WERI-Rb-1 (cell line): ENCODE measurements at regions not wholly inside any gene's neighbourhood (a gene's known extent, or its start where the extent isn't known, plus 50 kb on each side); places are given as distances from the start of the nearest gene placed in this dataset.

Experiments used
- DNase-seq: peaks from one replicate; pipeline ENCODE4 v3.0.0-alpha.2; 2020
- H3K27ac ChIP-seq: fragments of 250-450 bp; sonication (Bioruptor Pico); 2 replicates; pipeline ENCODE4 v1.5.1; 2020; ENCODE audit warnings: mild to moderate bottlenecking, moderate library complexity
- H3K27me3 ChIP-seq: fragments of 250-450 bp; sonication (Bioruptor Pico); 2 replicates; pipeline ENCODE4 v1.5.1; 2021; ENCODE audit warnings: mild to moderate bottlenecking, low read depth, moderate library complexity; ENCODE audit not compliant: insufficient read depth, severe bottlenecking
- H3K36me3 ChIP-seq: fragments of 250-450 bp; sonication (Bioruptor Pico); 2 replicates; pipeline ENCODE4 v1.5.1; 2020; ENCODE audit warnings: mild to moderate bottlenecking, moderate library complexity
- H3K4me3 ChIP-seq: 2 replicates; pipeline ENCODE4 v1.5.1; 2011; ENCODE audit warnings: low read depth, mild to moderate bottlenecking, control low read depth, low read length
- H3K9me3 ChIP-seq: fragments of 250-450 bp; sonication (Bioruptor Pico); 2 replicates; pipeline ENCODE4 v1.5.1; 2021; ENCODE audit warnings: mild to moderate bottlenecking, moderate library complexity; ENCODE audit not compliant: severe bottlenecking
- CTCF ChIP-seq: IDR thresholded peaks from 2 replicates; pipeline ENCODE4 v1.5.1; 2011; ENCODE audit warnings: low read depth, mild to moderate bottlenecking, control low read depth, inconsistent platforms, low read length

DNA sequence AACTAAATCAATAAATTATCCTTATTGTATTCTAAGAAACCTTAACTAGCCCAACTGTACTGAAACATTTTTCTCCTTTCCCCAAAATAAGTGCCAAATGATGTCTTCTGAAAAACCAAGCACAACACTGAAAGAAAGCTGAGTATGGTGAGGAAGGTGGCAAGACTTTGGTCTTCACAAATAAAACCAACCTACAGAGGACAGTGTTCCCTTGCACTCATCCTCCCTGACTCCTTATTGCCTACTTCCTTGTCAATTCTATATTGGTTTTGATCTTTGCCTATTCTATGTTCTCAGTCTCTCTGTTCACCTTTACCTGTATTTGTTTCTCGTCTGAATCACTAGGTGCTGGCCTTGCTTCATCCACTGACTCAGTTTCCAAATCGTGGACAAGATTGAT is 490.1 kb upstream of the ZNF385D start:
- Histone ChIP-seq H3K4me3 (no peak overlapping the region), H3K36me3 (no peaks in the 10 kb centered on the region), H3K9me3 (no peaks in the 10 kb centered on the region), H3K27me3 (no peaks in the 10 kb centered on the region), H3K27ac (no peak overlapping the region)
- no peak for TF ChIP-seq CTCF
- no peak for DNase-seq

DNA sequence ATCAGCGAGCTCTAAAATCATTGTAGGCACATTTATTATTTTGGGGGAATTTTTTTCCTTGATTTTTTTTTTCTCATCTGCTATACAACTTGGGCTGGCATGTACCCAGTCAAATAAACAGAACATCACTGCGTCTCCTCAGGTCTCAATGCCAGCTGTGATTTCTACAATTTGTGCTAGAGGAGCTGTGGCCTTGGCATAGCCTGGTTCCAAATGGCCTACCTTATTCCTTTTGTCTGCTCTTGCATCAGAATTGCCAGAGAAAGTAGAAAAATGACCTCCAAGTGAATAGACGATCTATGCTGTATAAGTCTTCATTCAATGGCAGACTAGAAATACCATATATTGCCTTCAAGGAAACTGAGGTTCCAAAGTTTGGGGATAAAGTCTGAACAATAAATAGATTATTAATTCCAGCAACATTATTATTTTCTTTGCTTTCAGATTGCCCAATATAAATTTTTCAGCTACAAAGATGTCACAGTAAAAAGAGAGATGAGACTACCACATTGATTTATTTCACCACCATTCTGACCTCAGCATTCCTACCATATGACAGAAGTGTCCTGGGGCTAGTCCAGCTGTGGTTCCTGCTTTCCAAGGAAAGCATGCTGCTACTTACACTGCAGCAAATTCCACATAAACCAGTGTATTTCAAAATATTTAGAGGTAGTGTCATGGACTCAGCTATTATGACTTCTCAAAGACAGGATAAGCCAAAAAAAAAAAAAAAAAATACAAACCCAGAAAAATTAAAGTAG is 493.9 kb upstream of the ZNF385D start:
- Histone ChIP-seq H3K27ac (no peak overlapping the region), H3K9me3 (no peaks in the 10 kb centered on the region), H3K27me3 (peaks cover 2% of the 10 kb centered on the region), H3K4me3 (no peak overlapping the region), H3K36me3 (no peaks in the 10 kb centered on the region)
- no peak for TF ChIP-seq CTCF
- no peak for DNase-seq

- Histone ChIP-seq H3K27ac (no peak overlapping the region), H3K4me3 (no peak overlapping the region), H3K36me3 (no peaks in the 10 kb centered on the region), H3K27me3 (peaks cover 2% of the 10 kb centered on the region), H3K9me3 (no peaks in the 10 kb centered on the region)
- peak; percentile 34 for DNase-seq
- no peak for TF ChIP-seq CTCF
Observed at GRCh38 chr3:22245811-22246583, 495.0 kb upstream of the ZNF385D start.

GRCh38 chr3:22249658-22250057 is 498.6 kb upstream of the ZNF385D start:
- TF ChIP-seq CTCF, result no peak
- no peaks in the 10 kb centered on the region for H3K36me3 ChIP-seq

GRCh38 chr3:22257252-22257651 is 506.2 kb upstream of the ZNF385D start:
- Histone ChIP-seq H3K27me3 (no peaks in the 10 kb centered on the region), H3K4me3 (no peak overlapping the region), H3K27ac (no peak overlapping the region), H3K36me3 (no peaks in the 10 kb centered on the region), H3K9me3 (no peaks in the 10 kb centered on the region)
- TF ChIP-seq CTCF, result no peak
- no peak for DNase-seq

More at GRCh38 chr3:22249658-22250057, 498.6 kb upstream of the ZNF385D start:
- no peak for DNase-seq
- Histone ChIP-seq H3K27me3 (peaks cover 2% of the 10 kb centered on the region), H3K27ac (no peak overlapping the region), H3K4me3 (no peak overlapping the region), H3K9me3 (no peaks in the 10 kb centered on the region)
